ENCODE measurements at regions not wholly inside any gene's neighbourhood (a gene's known extent, or its start where the extent isn't known, plus 50 kb on each side); places are given as distances from the start of the nearest gene placed in this dataset.

- TF ChIP-seq, protein P1, sequence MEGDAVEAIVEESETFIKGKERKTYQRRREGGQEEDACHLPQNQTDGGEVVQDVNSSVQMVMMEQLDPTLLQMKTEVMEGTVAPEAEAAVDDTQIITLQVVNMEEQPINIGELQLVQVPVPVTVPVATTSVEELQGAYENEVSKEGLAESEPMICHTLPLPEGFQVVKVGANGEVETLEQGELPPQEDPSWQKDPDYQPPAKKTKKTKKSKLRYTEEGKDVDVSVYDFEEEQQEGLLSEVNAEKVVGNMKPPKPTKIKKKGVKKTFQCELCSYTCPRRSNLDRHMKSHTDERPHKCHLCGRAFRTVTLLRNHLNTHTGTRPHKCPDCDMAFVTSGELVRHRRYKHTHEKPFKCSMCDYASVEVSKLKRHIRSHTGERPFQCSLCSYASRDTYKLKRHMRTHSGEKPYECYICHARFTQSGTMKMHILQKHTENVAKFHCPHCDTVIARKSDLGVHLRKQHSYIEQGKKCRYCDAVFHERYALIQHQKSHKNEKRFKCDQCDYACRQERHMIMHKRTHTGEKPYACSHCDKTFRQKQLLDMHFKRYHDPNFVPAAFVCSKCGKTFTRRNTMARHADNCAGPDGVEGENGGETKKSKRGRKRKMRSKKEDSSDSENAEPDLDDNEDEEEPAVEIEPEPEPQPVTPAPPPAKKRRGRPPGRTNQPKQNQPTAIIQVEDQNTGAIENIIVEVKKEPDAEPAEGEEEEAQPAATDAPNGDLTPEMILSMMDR (IDR thresholded peaks at IDR 0.05) = no peak
- no peaks in the 10 kb centered on the region for H3K4me1 ChIP-seq
- no peaks in the 10 kb centered on the region for H3K36me3 ChIP-seq (ENCODE audit: control insufficient read depth, insufficient read depth, low read length)
- no peaks in the 10 kb centered on the region for H3K9me3 ChIP-seq (ENCODE audit: control insufficient read depth, low read length)
- no peaks in the 10 kb centered on the region for H3K27me3 ChIP-seq (ENCODE audit: control insufficient read depth, insufficient read depth, low read length)
- H3K79me2 ChIP-seq = no peaks in the 10 kb centered on the region
- no peak overlapping the region for H3K27ac ChIP-seq
- no peak overlapping the region for H3K4me3 ChIP-seq (ENCODE audit: low read depth, low read length)
- no peak overlapping the region for H3K9ac ChIP-seq
- no peak overlapping the region for H2AFZ ChIP-seq
- H3K4me2 ChIP-seq (ENCODE audit: low read length) = no peak overlapping the region
These were observed 165.3 kb upstream of the SYT4 start for GRCh38 chr18:43442571-43442970.

- TF ChIP-seq, protein P1 (IDR thresholded peaks at IDR 0.05) = no peak
- H3K27ac ChIP-seq = no peak overlapping the region
These were observed 188.2 kb upstream of the SYT4 start for GRCh38 chr18:43465483-43465882.

DNA sequence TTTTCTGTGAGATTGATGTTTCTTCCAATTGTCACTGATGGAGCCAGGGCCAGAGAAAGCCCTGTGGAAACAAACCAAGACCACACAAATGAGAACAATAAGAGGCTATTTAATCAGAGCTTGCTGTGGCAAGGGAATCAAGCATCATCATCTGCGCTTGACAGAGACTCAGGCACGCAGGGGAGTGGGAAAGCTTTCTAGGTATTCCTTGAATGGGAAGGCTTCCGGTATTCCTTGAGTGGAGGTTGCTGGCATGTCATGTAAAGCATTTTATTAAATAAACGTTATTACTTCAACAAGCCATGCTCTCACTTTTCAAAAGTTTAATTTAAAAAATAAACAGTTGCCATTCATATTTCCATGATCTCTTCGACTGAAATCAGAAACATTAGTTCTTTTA, 194.6 kb upstream of the SYT4 start:
- Histone ChIP-seq H3K27me3 (ENCODE audit: control insufficient read depth, insufficient read depth, low read length) (no peaks in the 10 kb centered on the region), H3K27ac (no peak overlapping the region), H2AFZ (no peak overlapping the region), H3K9me3 (ENCODE audit: control insufficient read depth, low read length) (no peaks in the 10 kb centered on the region), H3K4me3 (ENCODE audit: low read depth, low read length) (no peak overlapping the region), H3K4me2 (ENCODE audit: low read length) (no peak overlapping the region), H3K36me3 (ENCODE audit: control insufficient read depth, insufficient read depth, low read length) (no peaks in the 10 kb centered on the region), H3K9ac (no peak overlapping the region), H3K4me1 (no peaks in the 10 kb centered on the region), H3K79me2 (no peaks in the 10 kb centered on the region)
- TF ChIP-seq, protein P1 (IDR thresholded peaks at IDR 0.05) = no peak

More at GRCh38 chr18:43465483-43465882, 188.2 kb upstream of the SYT4 start:
- H3K4me3 ChIP-seq (ENCODE audit: low read depth, low read length) = no peak overlapping the region
- H3K27me3 ChIP-seq (ENCODE audit: control insufficient read depth, insufficient read depth, low read length) = no peaks in the 10 kb centered on the region
- H3K36me3 ChIP-seq (ENCODE audit: control insufficient read depth, insufficient read depth, low read length) = no peaks in the 10 kb centered on the region
- no peak overlapping the region for H3K9ac ChIP-seq
- H3K79me2 ChIP-seq = no peaks in the 10 kb centered on the region
- H3K4me2 ChIP-seq (ENCODE audit: low read length) = no peak overlapping the region
- H3K9me3 ChIP-seq (ENCODE audit: control insufficient read depth, low read length) = no peaks in the 10 kb centered on the region
- no peaks in the 10 kb centered on the region for H3K4me1 ChIP-seq
- no peak overlapping the region for H2AFZ ChIP-seq

GRCh38 chr18:43481069-43481468, 203.8 kb upstream of the SYT4 start:
- Histone ChIP-seq H3K79me2 (no peaks in the 10 kb centered on the region), H3K4me3 (ENCODE audit: low read depth, low read length) (no peak overlapping the region), H3K9me3 (ENCODE audit: control insufficient read depth, low read length) (no peaks in the 10 kb centered on the region), H2AFZ (no peak overlapping the region), H3K27me3 (ENCODE audit: control insufficient read depth, insufficient read depth, low read length) (no peaks in the 10 kb centered on the region), H3K4me1 (no peaks in the 10 kb centered on the region), H3K36me3 (ENCODE audit: control insufficient read depth, insufficient read depth, low read length) (no peaks in the 10 kb centered on the region), H3K4me2 (ENCODE audit: low read length) (no peak overlapping the region), H3K9ac (no peak overlapping the region), H3K27ac (no peak overlapping the region)
- TF ChIP-seq, protein P1 (IDR thresholded peaks at IDR 0.05) = no peak

DNA sequence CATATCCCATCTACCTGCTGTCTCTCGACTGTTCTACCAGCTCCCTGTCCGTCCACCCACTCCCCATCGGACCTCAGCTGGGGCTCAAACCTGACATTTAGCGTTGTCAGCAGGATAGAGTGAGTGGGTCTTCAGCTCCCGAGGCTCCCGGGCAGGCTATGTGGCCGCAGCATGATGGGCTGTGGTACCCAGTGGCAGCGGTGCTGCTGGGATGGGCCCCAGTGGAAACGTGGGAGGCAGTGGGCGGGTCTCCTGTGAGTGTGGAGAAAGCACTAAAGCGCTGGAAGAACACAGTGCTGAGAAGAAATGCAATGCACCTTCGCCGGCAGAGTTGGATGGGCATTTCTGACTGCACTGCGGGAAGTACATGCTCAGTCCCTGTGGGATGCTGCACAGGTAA, 204.8 kb upstream of the SYT4 start:
- no peaks in the 10 kb centered on the region for H3K79me2 ChIP-seq
- TF ChIP-seq, protein P1 (IDR thresholded peaks at IDR 0.05) = no peak
- H3K9me3 ChIP-seq (ENCODE audit: control insufficient read depth, low read length) = no peaks in the 10 kb centered on the region

More for the DNA sequence above, 204.8 kb upstream of the SYT4 start:
- Histone ChIP-seq H3K4me2 (ENCODE audit: low read length) (no peak overlapping the region), H3K27ac (no peak overlapping the region), H3K4me3 (ENCODE audit: low read depth, low read length) (no peak overlapping the region), H3K4me1 (no peaks in the 10 kb centered on the region), H3K36me3 (ENCODE audit: control insufficient read depth, insufficient read depth, low read length) (no peaks in the 10 kb centered on the region), H3K27me3 (ENCODE audit: control insufficient read depth, insufficient read depth, low read length) (no peaks in the 10 kb centered on the region), H2AFZ (no peak overlapping the region), H3K9ac (no peak overlapping the region)
